PC-3 (cell line): ENCODE measurements at regions not wholly inside any gene's neighbourhood (a gene's known extent, or its start where the extent isn't known, plus 50 kb on each side); places are given as distances from the start of the nearest gene placed in this dataset.

Source experiments
- EZH2 ChIP-seq: fragments of 300-600 bp; sonication (generic); IDR thresholded peaks from one replicate; pipeline ENCODE4 v1.6.1; 2017; ENCODE audit warnings: antibody characterized with exemption, mild to moderate bottlenecking, low read length; ENCODE audit not compliant: unreplicated experiment
- EZH2phosphoT487 ChIP-seq: fragments of 300-600 bp; sonication (generic); IDR thresholded peaks from 2 replicates; pipeline ENCODE4 v1.6.1; 2018; ENCODE audit warnings: mild to moderate bottlenecking, antibody characterized with exemption, low read length, borderline replicate concordance
- TF ChIP-seq, protein P1 (sequence below): fragments of 300-600 bp; sonication (generic); conservative IDR thresholded peaks from 2 replicates; pipeline ENCODE4 v1.5.1; 2017; ENCODE audit warnings: antibody characterized with exemption, low read depth, mild to moderate bottlenecking, low read length

DNA sequence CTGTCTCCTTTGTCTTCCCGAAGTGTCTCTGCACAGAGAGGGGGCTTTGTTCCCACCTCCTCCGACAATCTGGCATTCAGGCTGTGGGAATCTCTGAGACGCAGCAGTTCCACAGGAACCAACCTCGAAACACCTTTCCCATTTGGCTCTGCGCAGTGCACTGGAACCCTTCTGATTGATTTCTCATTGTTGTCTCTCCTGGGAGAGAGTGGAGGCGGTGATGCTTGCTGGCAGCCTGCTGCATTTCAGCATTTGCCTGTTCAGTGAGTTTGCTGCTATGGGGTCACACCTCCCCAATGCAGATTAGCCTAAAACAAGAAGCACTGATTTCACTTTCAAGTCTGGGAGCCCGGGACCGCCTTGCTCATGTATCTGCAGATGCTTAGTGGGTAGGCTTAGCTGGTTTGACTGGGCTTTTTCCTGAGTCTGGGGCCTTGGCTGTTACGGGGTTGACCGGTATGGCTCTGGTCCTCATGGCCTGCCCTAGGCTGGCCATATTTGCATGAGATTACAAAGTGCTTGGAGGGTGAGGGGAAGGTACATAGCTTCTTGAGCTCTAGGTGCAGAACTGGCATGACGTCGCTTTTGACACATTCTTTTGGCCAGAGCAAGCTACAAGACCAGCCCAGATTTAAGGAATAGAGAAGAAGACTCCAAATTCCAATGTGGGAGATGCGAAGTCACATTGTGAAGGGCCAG, 695.3 kb downstream of the PTPRU start:
- TF ChIP-seq EZH2 (no peak), EZH2phosphoT487 (no peak)
- TF ChIP-seq, protein P1, sequence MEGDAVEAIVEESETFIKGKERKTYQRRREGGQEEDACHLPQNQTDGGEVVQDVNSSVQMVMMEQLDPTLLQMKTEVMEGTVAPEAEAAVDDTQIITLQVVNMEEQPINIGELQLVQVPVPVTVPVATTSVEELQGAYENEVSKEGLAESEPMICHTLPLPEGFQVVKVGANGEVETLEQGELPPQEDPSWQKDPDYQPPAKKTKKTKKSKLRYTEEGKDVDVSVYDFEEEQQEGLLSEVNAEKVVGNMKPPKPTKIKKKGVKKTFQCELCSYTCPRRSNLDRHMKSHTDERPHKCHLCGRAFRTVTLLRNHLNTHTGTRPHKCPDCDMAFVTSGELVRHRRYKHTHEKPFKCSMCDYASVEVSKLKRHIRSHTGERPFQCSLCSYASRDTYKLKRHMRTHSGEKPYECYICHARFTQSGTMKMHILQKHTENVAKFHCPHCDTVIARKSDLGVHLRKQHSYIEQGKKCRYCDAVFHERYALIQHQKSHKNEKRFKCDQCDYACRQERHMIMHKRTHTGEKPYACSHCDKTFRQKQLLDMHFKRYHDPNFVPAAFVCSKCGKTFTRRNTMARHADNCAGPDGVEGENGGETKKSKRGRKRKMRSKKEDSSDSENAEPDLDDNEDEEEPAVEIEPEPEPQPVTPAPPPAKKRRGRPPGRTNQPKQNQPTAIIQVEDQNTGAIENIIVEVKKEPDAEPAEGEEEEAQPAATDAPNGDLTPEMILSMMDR = no peak
